GM12874 (cell line): ENCODE measurements at regions not wholly inside any gene's neighbourhood (a gene's known extent, or its start where the extent isn't known, plus 50 kb on each side); places are given as distances from the start of the nearest gene placed in this dataset.

Experiments used
- CTCF ChIP-seq: IDR thresholded peaks from 2 replicates; pipeline ENCODE4 v1.5.1; 2011; ENCODE audit warnings: low read depth, mild to moderate bottlenecking, control low read depth, low read length, moderate library complexity; ENCODE audit not compliant: insufficient read depth

GRCh38 chr18:76149734-76150133 lies 345.3 kb downstream of the ZNF516 start:
- TF ChIP-seq CTCF, result no peak

- TF ChIP-seq CTCF, result no peak
Measured at GRCh38 chr18:76149284-76149683, 345.8 kb downstream of the ZNF516 start.

- TF ChIP-seq CTCF, result no peak
Measured at GRCh38 chr18:76145521-76146376, 349.3 kb downstream of the ZNF516 start.

- TF ChIP-seq CTCF, result no peak
Measured at GRCh38 chr18:76144844-76145243, 350.2 kb downstream of the ZNF516 start.

- TF ChIP-seq CTCF, result no peak
Measured at GRCh38 chr18:76142611-76143010, 352.4 kb downstream of the ZNF516 start.

- TF ChIP-seq CTCF, result no peak
Measured at GRCh38 chr18:76139844-76140243, 355.2 kb downstream of the ZNF516 start.

- TF ChIP-seq CTCF, result no peak
Measured at GRCh38 chr18:76137216-76137615, 357.8 kb downstream of the ZNF516 start.
